Activated CD8-positive, alpha-beta memory T cell treated with anti-CD3 and anti-CD28 coated beads, Interleukin-2, amount 10 ng/mL, durations not matched to agents 7 days and 5 days (primary cell): ENCODE measurements at regions not wholly inside any gene's neighbourhood (a gene's known extent, or its start where the extent isn't known, plus 50 kb on each side); places are given as distances from the start of the nearest gene placed in this dataset.

Experiments
- ATAC-seq: fragments of 150-1000 bp; cut with Tn5 transposase; one replicate; pipeline ENCODE4 v1.10.0; 2021; ENCODE audit warnings: moderate library complexity
- CTCF ChIA-PET: fragments of 350-600 bp; sonication (Branson Sonifier 250); formaldehyde crosslinking; loops from one replicate; lab custom pipeline; 2021; ENCODE audit warnings: antibody characterized with exemption; lab: Charles Lee
- DNase-seq: peaks from one replicate; pipeline ENCODE4 v3.0.0-alpha.2; 2020
- H3K27ac Mint-ChIP-seq: one replicate; pipeline ENCODE4 v1.8.0; 2021; ENCODE audit warnings: mild to moderate bottlenecking, mixed read lengths
- H3K27me3 Mint-ChIP-seq: one replicate; pipeline ENCODE4 v1.8.0; 2021; ENCODE audit warnings: mixed read lengths
- H3K36me3 Mint-ChIP-seq: one replicate; pipeline ENCODE4 v1.8.0; 2021; ENCODE audit warnings: mild to moderate bottlenecking, mixed read lengths
- H3K4me1 Mint-ChIP-seq: one replicate; pipeline ENCODE4 v1.8.0; 2021; ENCODE audit warnings: mixed read lengths
- H3K4me3 Mint-ChIP-seq: one replicate; pipeline ENCODE4 v1.8.0; 2021; ENCODE audit warnings: mild to moderate bottlenecking, moderate library complexity, mixed read lengths
- H3K9me3 Mint-ChIP-seq: one replicate; pipeline ENCODE4 v1.8.0; 2022; ENCODE audit warnings: low read depth, mixed read lengths

- Mint-ChIP-seq H3K4me1 (no peaks in the 10 kb centered on the region), H3K27ac (no peak overlapping the region), H3K27me3 (no peaks in the 10 kb centered on the region), H3K36me3 (no peaks in the 10 kb centered on the region), H3K9me3 (no peaks in the 10 kb centered on the region), H3K4me3 (no peak overlapping the region)
- ATAC-seq = no peak
- CTCF ChIA-PET = no interaction called here
- no peak for DNase-seq
Measured at GRCh38 chr17:11047228-11047627, 193.8 kb upstream of the SHISA6 start.

GRCh38 chr17:11039342-11039741, 201.5 kb upstream of the PIRT start:
- CTCF ChIA-PET = no interaction called here
- no peak overlapping the region for H3K27ac Mint-ChIP-seq
- no peak overlapping the region for H3K4me3 Mint-ChIP-seq
- no peaks in the 10 kb centered on the region for H3K36me3 Mint-ChIP-seq
- ATAC-seq = no peak
- no peaks in the 10 kb centered on the region for H3K4me1 Mint-ChIP-seq
- no peak for DNase-seq
- peaks cover 3% of the 10 kb centered on the region for H3K9me3 Mint-ChIP-seq
- H3K27me3 Mint-ChIP-seq = no peaks in the 10 kb centered on the region

DNA sequence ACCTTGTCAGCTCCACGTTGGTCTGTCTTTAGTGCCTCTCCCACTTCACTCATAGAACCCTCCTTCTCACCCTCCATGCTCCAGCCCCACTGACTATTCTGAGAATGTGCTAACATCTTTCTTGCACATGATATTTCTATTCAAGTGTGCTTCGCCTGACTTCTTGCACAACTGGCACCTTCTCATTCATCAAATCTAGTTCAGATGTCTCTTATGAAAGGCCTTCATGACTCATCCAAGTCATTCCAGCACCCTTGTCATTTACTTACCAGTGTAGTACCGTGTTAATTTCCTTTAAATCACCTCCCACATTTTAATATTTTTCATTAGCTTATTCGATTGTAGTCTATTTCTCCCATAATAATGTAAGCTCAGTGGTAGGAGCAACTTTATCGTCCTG, 197.8 kb upstream of the PIRT start:
- Mint-ChIP-seq H3K27ac (no peak overlapping the region), H3K4me3 (no peak overlapping the region), H3K36me3 (no peaks in the 10 kb centered on the region), H3K4me1 (no peaks in the 10 kb centered on the region), H3K27me3 (no peaks in the 10 kb centered on the region), H3K9me3 (peaks cover 9% of the 10 kb centered on the region)
- ATAC-seq (no peak), DNase-seq (no peak)
- CTCF ChIA-PET = no interaction called here

DNA sequence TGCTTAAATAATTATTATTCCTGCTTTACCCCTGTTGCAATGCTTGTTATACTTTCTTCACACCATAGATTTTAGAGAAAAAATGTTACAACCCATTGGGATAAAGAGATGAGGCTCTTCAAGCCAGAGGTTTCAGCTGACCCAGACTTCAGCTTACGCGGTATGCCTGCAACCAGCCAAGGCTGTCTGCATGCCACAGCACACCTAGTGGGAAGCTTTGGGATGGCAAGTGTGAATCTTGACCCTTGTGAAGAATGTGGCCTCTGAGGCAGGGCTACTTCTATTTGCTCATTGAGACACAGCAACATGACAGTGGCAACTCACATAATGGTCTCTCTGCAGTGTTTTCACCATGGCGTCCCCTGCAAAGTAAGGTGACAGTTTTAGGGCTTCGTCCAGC, 193.9 kb upstream of the PIRT start:
- Mint-ChIP-seq H3K4me1 (no peaks in the 10 kb centered on the region), H3K27me3 (no peaks in the 10 kb centered on the region), H3K9me3 (peaks cover 11% of the 10 kb centered on the region), H3K4me3 (no peak overlapping the region), H3K36me3 (no peaks in the 10 kb centered on the region), H3K27ac (no peak overlapping the region)
- no peak for ATAC-seq
- CTCF ChIA-PET = no interaction called here
- no peak for DNase-seq

- H3K4me3 Mint-ChIP-seq = no peak overlapping the region
- peaks cover 8% of the 10 kb centered on the region for H3K9me3 Mint-ChIP-seq
- no peak overlapping the region for H3K27ac Mint-ChIP-seq
- CTCF ChIA-PET = no interaction called here
- H3K4me1 Mint-ChIP-seq = no peaks in the 10 kb centered on the region
- H3K36me3 Mint-ChIP-seq = no peaks in the 10 kb centered on the region
- ATAC-seq (no peak), DNase-seq (no peak)
- H3K27me3 Mint-ChIP-seq = no peaks in the 10 kb centered on the region
Measured at GRCh38 chr17:11029791-11030190, 191.9 kb upstream of the PIRT start.

- CTCF ChIA-PET = no interaction called here
- H3K36me3 Mint-ChIP-seq = no peaks in the 10 kb centered on the region
- no peak overlapping the region for H3K27ac Mint-ChIP-seq
- peaks cover 6% of the 10 kb centered on the region for H3K9me3 Mint-ChIP-seq
- H3K27me3 Mint-ChIP-seq = no peaks in the 10 kb centered on the region
- DNase-seq = no peak
- H3K4me1 Mint-ChIP-seq = no peaks in the 10 kb centered on the region
- H3K4me3 Mint-ChIP-seq = no peak overlapping the region
- no peak for ATAC-seq
Measured at GRCh38 chr17:11028349-11028748, 190.5 kb upstream of the PIRT start.

GRCh38 chr17:11026903-11027302, 189.0 kb upstream of the PIRT start:
- Mint-ChIP-seq H3K27me3 (no peaks in the 10 kb centered on the region), H3K4me3 (no peak overlapping the region), H3K36me3 (no peaks in the 10 kb centered on the region), H3K4me1 (no peaks in the 10 kb centered on the region), H3K27ac (no peak overlapping the region), H3K9me3 (peaks cover 2% of the 10 kb centered on the region)
- ATAC-seq (no peak), DNase-seq (no peak)
- CTCF ChIA-PET = no interaction called here

GRCh38 chr17:11023639-11024479, 186.0 kb upstream of the PIRT start:
- Mint-ChIP-seq H3K36me3 (no peaks in the 10 kb centered on the region), H3K27me3 (no peaks in the 10 kb centered on the region), H3K9me3 (peaks cover 2% of the 10 kb centered on the region), H3K4me1 (no peaks in the 10 kb centered on the region), H3K27ac (no peak overlapping the region), H3K4me3 (no peak overlapping the region)
- CTCF ChIA-PET = no interaction called here
- DNase-seq (no peak), ATAC-seq (no peak)

DNA sequence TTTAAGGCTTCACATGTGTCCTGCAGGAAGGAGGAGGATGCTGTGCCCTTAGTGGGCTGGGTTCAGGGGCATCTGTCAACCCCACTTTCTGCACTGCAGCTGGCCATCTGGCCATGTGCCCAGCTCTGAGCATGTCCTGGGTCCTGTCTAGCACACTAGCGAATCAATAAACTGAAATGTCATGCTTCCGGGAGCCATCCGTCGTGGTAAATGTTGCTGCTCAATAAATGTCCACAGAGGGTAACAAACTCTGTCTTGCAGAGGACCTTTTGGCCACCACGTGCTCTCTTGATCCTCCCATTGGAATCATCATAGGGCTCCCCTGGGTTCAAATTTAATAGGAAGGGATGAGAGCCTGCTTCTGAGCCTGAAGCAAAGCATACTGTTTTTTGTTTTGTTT, 168.6 kb upstream of the PIRT start:
- Mint-ChIP-seq H3K27ac (no peak overlapping the region), H3K4me3 (no peak overlapping the region), H3K9me3 (peaks cover 6% of the 10 kb centered on the region), H3K36me3 (no peaks in the 10 kb centered on the region), H3K4me1 (no peaks in the 10 kb centered on the region), H3K27me3 (no peaks in the 10 kb centered on the region)
- CTCF ChIA-PET = no interaction called here
- ATAC-seq (no peak), DNase-seq (no peak)

DNA sequence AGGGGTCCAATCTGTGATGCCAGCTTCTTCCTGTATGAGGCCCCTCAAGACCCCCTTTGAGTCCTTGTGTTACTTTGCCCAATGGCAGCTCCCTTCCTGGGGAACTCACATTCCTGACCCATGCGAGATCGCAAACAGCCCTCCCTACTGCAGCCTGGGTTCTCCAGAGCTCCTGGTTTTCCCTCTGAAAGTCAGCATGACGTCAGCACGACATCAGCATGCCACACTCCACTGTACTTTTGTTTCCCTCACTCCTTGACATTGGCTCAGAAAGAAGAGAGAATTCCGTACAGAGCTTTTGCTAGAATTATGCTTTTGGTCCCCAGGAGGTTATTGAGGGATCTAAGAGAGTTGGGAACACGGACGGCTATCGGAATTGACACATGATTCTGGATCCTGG, 168.1 kb upstream of the PIRT start:
- Mint-ChIP-seq H3K4me1 (no peaks in the 10 kb centered on the region), H3K27me3 (no peaks in the 10 kb centered on the region), H3K27ac (no peak overlapping the region), H3K9me3 (peaks cover 5% of the 10 kb centered on the region), H3K4me3 (no peak overlapping the region), H3K36me3 (no peaks in the 10 kb centered on the region)
- CTCF ChIA-PET = no interaction called here
- DNase-seq (no peak), ATAC-seq (no peak)

GRCh38 chr17:11002417-11002816, 164.5 kb upstream of the PIRT start:
- CTCF ChIA-PET = no interaction called here
- H3K27ac Mint-ChIP-seq = no peak overlapping the region
- H3K4me1 Mint-ChIP-seq = no peaks in the 10 kb centered on the region
- DNase-seq (no peak), ATAC-seq (no peak)
- H3K9me3 Mint-ChIP-seq = peaks cover 4% of the 10 kb centered on the region
- no peaks in the 10 kb centered on the region for H3K27me3 Mint-ChIP-seq
- H3K36me3 Mint-ChIP-seq = no peaks in the 10 kb centered on the region
- no peak overlapping the region for H3K4me3 Mint-ChIP-seq

DNA sequence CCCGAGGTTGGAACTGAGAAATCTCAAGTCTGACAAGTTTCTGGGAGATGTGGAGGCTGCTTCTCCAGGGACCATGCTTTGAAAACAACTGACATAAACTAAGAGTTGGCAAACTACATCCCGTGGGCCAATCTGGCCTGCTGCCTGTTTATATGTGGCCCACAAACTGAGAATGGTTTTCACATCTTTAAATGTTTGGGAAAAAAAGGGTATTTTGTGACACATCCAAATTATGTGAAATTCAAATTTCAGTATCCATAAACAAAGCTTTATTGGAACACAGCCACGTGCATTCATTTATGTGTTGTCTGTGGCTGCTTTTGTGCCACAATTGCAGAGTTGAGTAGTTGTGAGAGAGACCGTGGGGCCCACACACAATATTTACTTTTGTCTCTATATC, 163.8 kb upstream of the PIRT start:
- no peak for ATAC-seq
- Mint-ChIP-seq H3K36me3 (no peaks in the 10 kb centered on the region), H3K9me3 (peaks cover 4% of the 10 kb centered on the region), H3K27ac (no peak overlapping the region), H3K4me1 (no peaks in the 10 kb centered on the region), H3K4me3 (no peak overlapping the region), H3K27me3 (no peaks in the 10 kb centered on the region)
- CTCF ChIA-PET = no interaction called here
- no peak for DNase-seq

- H3K9me3 Mint-ChIP-seq = no peaks in the 10 kb centered on the region
- H3K27ac Mint-ChIP-seq = no peak overlapping the region
- CTCF ChIA-PET = no interaction called here
- H3K36me3 Mint-ChIP-seq = no peaks in the 10 kb centered on the region
- DNase-seq (no peak), ATAC-seq (no peak)
- no peaks in the 10 kb centered on the region for H3K27me3 Mint-ChIP-seq
- H3K4me1 Mint-ChIP-seq = no peaks in the 10 kb centered on the region
- H3K4me3 Mint-ChIP-seq = no peak overlapping the region
Measured at GRCh38 chr17:10999484-10999883, 161.6 kb upstream of the PIRT start.

- no peak for DNase-seq
- CTCF ChIA-PET = no interaction called here
- no peaks in the 10 kb centered on the region for H3K4me1 Mint-ChIP-seq
- ATAC-seq = no peak
- H3K36me3 Mint-ChIP-seq = no peaks in the 10 kb centered on the region
- H3K27me3 Mint-ChIP-seq = no peaks in the 10 kb centered on the region
- no peak overlapping the region for H3K27ac Mint-ChIP-seq
- H3K4me3 Mint-ChIP-seq = no peak overlapping the region
- no peaks in the 10 kb centered on the region for H3K9me3 Mint-ChIP-seq
Measured at GRCh38 chr17:10993126-10993525, 155.2 kb upstream of the PIRT start.
